A549 (cell line): ENCODE measurements at regions not wholly inside any gene's neighbourhood (a gene's known extent, or its start where the extent isn't known, plus 50 kb on each side); places are given as distances from the start of the nearest gene placed in this dataset.

Experiments used
- BHLHE40 ChIP-seq: IDR thresholded peaks from 2 replicates; pipeline ENCODE4 v1.6.1; 2012; ENCODE audit warnings: low read depth, low read length, inconsistent platforms
- CEBPB ChIP-seq, 2 experiments: fragments of >200 bp in 1 of 2; sonication (Bioruptor Twin) in 1 of 2; formaldehyde crosslinking in 1 of 2; IDR thresholded peaks; 2 replicates each; pipeline ENCODE4 v1.6.1; 2012 to 2016
- EP300 ChIP-seq, 2 experiments: fragments of >200 bp; sonication (Bioruptor Twin); formaldehyde crosslinking; IDR thresholded peaks; 2 replicates in 1 of 2; 3 replicates in 1 of 2; pipeline ENCODE4 v1.6.1; 2016 to 2017
- HDAC2 ChIP-seq: fragments of 200-600 bp; sonication (generic); IDR thresholded peaks from 2 replicates; pipeline ENCODE4 v1.6.1; 2016
- MYC ChIP-seq: IDR thresholded peaks from 2 replicates; pipeline ENCODE4 v1.6.1; 2012; ENCODE audit warnings: mild to moderate bottlenecking, inconsistent platforms, low read length, improper control_type of control experiment, borderline replicate concordance
- POLR2A ChIP-seq: IDR thresholded peaks from 2 replicates; pipeline ENCODE4 v1.6.1; 2012; ENCODE audit warnings: mild to moderate bottlenecking, low read length
- RARB ChIP-seq: fragments of 250-450 bp; sonication (Bioruptor Pico); IDR thresholded peaks from 2 replicates; pipeline ENCODE4 v1.8.0; 2021; ENCODE audit warnings: mild to moderate bottlenecking, moderate library complexity
- RCOR1 ChIP-seq: fragments of 150-350 bp; IDR thresholded peaks from 2 replicates; pipeline ENCODE4 v1.6.1; 2014; ENCODE audit warnings: antibody characterized with exemption, low read length, low read depth
- SMC3 ChIP-seq: fragments of >200 bp; sonication (Bioruptor Twin); formaldehyde crosslinking; IDR thresholded peaks from 3 replicates; pipeline ENCODE4 v1.6.1; 2018; ENCODE audit warnings: inconsistent platforms
- SREBF2 ChIP-seq: fragments of 450-650 bp; IDR thresholded peaks from 2 replicates; pipeline ENCODE4 v1.6.1; 2014; ENCODE audit warnings: mild to moderate bottlenecking, moderate library complexity
- TF ChIP-seq, protein P1 (sequence below): fragments of 200-600 bp; sonication (generic); IDR thresholded peaks from 2 replicates; pipeline ENCODE4 v1.6.1; 2016; ENCODE audit warnings: antibody characterized with exemption, mild to moderate bottlenecking, moderate library complexity
- TF ChIP-seq, protein P2 (sequence below): fragments of 250-450 bp; sonication (Bioruptor Pico); IDR thresholded peaks from 2 replicates; pipeline ENCODE4 v1.5.0; 2020; ENCODE audit warnings: low read depth, mild to moderate bottlenecking, moderate library complexity
- TF ChIP-seq, protein P3 (sequence below): fragments of >200 bp; sonication (Bioruptor Twin); formaldehyde crosslinking; IDR thresholded peaks from 3 replicates; pipeline ENCODE4 v1.5.1; 2016

DNA sequence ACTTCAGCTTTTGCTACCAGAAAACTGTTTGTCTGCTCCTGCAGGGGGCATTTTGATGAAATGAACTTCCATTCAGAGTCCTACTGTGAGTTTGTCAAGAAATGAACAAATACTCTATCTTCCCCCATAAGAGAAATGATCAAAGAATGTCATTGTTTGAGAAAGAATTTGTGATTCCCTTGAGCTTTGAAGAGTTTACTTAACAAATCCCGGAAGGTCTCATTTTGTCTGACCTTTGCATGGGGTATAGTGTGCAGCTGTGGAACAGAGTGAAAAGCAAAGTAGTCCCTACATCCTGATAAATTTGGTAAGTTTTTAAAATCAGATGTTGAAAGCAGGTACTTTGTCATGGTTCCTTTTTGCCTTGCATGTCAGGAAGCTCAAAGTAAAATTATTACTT, 178.0 kb downstream of the ABCC12 start:
- TF ChIP-seq SMC3: no peak
- TF ChIP-seq, protein P1, sequence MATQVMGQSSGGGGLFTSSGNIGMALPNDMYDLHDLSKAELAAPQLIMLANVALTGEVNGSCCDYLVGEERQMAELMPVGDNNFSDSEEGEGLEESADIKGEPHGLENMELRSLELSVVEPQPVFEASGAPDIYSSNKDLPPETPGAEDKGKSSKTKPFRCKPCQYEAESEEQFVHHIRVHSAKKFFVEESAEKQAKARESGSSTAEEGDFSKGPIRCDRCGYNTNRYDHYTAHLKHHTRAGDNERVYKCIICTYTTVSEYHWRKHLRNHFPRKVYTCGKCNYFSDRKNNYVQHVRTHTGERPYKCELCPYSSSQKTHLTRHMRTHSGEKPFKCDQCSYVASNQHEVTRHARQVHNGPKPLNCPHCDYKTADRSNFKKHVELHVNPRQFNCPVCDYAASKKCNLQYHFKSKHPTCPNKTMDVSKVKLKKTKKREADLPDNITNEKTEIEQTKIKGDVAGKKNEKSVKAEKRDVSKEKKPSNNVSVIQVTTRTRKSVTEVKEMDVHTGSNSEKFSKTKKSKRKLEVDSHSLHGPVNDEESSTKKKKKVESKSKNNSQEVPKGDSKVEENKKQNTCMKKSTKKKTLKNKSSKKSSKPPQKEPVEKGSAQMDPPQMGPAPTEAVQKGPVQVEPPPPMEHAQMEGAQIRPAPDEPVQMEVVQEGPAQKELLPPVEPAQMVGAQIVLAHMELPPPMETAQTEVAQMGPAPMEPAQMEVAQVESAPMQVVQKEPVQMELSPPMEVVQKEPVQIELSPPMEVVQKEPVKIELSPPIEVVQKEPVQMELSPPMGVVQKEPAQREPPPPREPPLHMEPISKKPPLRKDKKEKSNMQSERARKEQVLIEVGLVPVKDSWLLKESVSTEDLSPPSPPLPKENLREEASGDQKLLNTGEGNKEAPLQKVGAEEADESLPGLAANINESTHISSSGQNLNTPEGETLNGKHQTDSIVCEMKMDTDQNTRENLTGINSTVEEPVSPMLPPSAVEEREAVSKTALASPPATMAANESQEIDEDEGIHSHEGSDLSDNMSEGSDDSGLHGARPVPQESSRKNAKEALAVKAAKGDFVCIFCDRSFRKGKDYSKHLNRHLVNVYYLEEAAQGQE: no peak
- TF ChIP-seq, protein P2, sequence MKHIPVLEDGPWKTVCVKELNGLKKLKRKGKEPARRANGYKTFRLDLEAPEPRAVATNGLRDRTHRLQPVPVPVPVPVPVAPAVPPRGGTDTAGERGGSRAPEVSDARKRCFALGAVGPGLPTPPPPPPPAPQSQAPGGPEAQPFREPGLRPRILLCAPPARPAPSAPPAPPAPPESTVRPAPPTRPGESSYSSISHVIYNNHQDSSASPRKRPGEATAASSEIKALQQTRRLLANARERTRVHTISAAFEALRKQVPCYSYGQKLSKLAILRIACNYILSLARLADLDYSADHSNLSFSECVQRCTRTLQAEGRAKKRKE (CRISPR knock-in tag): no peak
- TF ChIP-seq, protein P3, sequence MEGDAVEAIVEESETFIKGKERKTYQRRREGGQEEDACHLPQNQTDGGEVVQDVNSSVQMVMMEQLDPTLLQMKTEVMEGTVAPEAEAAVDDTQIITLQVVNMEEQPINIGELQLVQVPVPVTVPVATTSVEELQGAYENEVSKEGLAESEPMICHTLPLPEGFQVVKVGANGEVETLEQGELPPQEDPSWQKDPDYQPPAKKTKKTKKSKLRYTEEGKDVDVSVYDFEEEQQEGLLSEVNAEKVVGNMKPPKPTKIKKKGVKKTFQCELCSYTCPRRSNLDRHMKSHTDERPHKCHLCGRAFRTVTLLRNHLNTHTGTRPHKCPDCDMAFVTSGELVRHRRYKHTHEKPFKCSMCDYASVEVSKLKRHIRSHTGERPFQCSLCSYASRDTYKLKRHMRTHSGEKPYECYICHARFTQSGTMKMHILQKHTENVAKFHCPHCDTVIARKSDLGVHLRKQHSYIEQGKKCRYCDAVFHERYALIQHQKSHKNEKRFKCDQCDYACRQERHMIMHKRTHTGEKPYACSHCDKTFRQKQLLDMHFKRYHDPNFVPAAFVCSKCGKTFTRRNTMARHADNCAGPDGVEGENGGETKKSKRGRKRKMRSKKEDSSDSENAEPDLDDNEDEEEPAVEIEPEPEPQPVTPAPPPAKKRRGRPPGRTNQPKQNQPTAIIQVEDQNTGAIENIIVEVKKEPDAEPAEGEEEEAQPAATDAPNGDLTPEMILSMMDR: no peak
- no peak for TF ChIP-seq CEBPB (IDR thresholded peaks at IDR 0.05)
- no peak for TF ChIP-seq POLR2A
- no peak for TF ChIP-seq BHLHE40
- no peak for TF ChIP-seq RARB (CRISPR knock-in tag)
- TF ChIP-seq EP300 (IDR thresholded peaks at IDR 0.05): no peak
- no peak for TF ChIP-seq RCOR1
- TF ChIP-seq SREBF2: no peak
- no peak for TF ChIP-seq MYC
- TF ChIP-seq HDAC2: no peak
